ENCODE measurements at regions not wholly inside any gene's neighbourhood (a gene's known extent, or its start where the extent isn't known, plus 50 kb on each side); places are given as distances from the start of the nearest gene placed in this dataset.

GRCh38 chr2:181326661-181327060, 130.5 kb upstream of the ITGA4 start:
- in situ Hi-C loops (cut with HindIII; ENCODE audit: low sequenced_read_pairs), result no loop called here

- in situ Hi-C loops (cut with HindIII; ENCODE audit: low sequenced_read_pairs), result no loop called here
These were observed 126.9 kb upstream of the ITGA4 start for GRCh38 chr2:181330286-181330685.

DNA sequence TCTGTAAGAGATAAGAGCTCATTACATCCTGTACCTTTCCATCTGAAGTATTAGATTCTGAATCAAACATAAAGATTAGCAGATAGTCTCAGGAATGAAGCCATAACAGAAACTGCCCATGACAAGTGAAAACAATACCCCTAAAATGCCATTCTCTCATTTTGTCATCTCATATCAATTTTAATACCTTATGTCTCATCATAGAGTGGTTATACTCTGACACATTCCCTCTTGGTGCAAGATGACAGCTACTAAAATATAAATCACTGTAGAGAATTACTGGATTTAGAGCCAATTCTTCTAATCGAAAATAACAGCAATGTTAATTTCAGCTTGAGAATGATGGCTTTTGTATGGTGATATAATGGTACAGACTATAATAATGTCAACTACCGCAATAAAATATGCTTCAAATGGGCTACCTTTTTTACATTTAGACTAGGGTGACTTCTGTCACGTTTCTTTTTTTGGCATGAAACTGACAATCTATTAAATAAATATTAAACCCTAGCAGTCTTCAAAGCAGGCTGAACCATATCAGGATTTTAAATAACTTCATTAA, 125.1 kb upstream of the ITGA4 start:
- in situ Hi-C loops (cut with HindIII; ENCODE audit: low sequenced_read_pairs), result no loop called here

DNA sequence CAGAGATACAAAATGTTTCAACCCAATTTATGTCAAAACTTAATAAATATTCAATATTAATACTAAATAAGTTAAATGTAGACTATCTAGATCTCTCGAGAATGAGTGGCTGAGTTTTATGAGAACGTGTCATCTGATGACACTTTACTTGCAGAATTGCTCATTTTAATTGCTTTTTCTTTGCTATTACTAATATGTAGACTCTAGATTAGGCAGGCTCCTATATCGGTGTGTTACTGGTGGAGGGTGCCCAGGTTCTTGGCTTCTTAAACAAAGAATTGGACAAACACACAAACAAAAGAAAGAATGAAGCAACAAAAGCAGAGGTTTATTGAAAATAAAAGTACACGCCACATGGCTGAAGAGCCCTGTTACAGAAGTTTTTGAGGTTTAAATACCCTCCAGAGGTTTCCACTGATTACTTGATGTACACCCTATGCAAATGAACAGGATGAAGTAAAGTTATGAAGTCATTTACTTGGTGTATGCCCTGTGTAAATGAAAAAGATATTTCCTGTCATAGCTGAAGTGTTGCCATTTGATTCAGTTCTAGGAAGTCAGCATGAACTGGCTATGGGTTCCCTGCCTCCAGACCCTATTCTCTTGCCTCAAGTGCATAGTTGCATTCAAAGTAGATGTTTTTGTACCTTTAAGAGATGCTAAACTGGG, 122.9 kb upstream of the ITGA4 start:
- in situ Hi-C loops (cut with HindIII; ENCODE audit: low sequenced_read_pairs), result no loop called here

DNA sequence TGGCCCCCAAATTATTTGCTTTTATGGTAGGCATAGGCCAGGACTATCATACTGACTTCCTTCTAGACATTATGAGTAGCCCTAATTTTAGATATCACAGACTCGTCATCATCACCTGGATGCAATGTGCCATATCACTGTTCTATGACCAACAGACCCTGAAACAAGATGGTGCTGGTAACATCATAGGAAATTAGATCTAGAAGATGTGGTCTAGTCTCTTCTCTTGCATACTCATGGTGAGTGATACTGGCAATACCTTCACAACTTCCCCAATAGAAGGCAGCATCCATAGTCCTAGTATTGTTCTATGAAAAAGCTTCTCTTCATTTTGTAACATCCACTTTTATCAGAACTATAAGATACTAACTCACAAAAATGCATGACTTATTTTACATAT, 116.3 kb upstream of the ITGA4 start:
- in situ Hi-C loops (cut with HindIII; ENCODE audit: low sequenced_read_pairs), result no loop called here

GRCh38 chr2:181341855-181342600, 115.2 kb upstream of the ITGA4 start:
- in situ Hi-C loops (cut with HindIII; ENCODE audit: low sequenced_read_pairs), result no loop called here

- in situ Hi-C loops (cut with HindIII; ENCODE audit: low sequenced_read_pairs), result no loop called here
These were observed 108.9 kb upstream of the ITGA4 start for GRCh38 chr2:181348107-181348837.

DNA sequence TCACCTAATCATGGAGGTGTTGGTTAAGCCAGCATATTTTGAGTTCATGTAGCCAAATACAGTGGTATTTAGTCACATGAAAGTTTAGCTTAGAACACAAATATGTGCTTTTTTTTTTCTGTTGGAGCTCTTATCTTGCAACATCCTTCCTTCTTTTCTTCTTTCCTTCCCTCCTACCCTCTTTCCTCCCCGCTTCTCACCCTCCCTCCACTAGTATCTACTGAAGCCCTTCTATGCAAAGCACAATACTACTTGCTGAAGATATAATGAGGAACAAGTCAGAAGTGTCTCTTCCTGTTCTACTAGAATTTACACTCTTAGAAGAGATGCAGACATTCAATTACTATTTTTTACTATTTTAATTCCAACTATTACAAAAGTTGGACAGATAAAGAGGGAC, 105.0 kb upstream of the ITGA4 start:
- in situ Hi-C loops (cut with HindIII; ENCODE audit: low sequenced_read_pairs), result no loop called here

- in situ Hi-C loops (cut with HindIII; ENCODE audit: low sequenced_read_pairs), result no loop called here
These were observed 102.6 kb upstream of the ITGA4 start for GRCh38 chr2:181354626-181355025.

DNA sequence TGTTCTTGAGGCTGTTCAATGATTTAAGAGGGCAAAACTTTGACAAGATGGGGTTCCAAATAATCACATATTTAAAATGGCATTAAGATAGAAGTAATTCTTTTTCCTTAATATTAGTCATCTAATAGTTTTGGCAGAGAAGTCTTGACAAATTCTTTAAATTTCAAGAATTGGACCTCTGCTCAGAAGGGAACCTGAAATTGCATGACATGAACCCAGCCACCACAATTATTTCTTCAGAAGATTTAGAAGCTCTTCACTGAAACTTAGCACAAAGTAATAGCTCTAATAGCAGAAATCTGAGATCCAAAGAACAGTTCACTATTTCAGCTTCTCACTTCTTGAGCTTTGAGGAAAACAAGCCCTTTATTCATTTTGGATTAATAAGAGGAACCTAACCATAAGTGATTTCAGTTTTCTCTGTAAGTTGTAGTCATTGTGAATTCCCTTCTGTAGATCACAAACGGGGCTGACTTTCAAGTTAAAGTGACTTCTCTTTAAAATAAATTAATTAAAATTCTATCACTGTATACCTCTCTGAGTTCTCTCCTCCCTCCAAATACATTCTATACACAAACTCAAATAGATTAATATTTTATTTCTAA, 100.6 kb upstream of the ITGA4 start:
- in situ Hi-C loops (cut with HindIII; ENCODE audit: low sequenced_read_pairs), result no loop called here

GRCh38 chr2:181357979-181358378, 99.2 kb upstream of the ITGA4 start:
- in situ Hi-C loops (cut with HindIII; ENCODE audit: low sequenced_read_pairs), result no loop called here

DNA sequence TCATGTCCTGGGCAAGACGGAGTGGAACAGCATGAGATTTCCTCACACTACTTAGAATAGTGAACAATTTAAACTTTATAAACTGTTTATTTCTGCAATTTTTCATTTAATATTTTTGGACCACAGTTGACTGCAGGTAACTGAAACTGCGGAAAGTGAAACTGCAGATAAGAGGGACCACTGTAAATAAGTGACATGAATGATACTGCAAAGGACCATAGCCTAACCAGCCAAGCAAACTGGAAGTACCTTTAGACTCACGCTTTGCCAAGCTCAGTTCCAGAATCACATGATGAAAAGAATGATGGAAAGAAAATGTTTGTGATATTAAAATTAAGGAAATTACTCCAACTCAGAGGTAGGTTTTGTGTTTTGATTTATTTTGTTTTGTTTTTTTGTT, 94.6 kb upstream of the ITGA4 start:
- in situ Hi-C loops (cut with HindIII; ENCODE audit: low sequenced_read_pairs), result no loop called here

DNA sequence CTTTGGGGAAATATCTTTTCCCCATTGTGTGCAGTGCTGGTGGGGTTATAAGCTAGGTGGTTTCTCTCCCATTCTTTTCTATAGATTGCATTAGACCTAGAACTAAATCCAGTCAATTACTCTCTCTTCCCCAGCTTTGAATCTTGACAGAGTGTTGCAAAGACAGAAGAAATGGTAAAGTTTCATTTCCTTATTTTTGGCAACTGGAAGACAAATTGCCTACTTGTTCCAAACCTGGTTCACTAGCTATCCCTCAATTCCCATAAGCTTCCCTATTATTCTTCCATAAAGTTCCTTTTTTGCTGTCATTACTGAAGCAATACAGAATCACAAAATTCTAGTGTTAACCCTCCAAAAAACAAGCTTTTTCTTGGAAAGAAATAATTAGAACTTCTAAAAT, 94.0 kb upstream of the ITGA4 start:
- in situ Hi-C loops (cut with HindIII; ENCODE audit: low sequenced_read_pairs), result no loop called here

DNA sequence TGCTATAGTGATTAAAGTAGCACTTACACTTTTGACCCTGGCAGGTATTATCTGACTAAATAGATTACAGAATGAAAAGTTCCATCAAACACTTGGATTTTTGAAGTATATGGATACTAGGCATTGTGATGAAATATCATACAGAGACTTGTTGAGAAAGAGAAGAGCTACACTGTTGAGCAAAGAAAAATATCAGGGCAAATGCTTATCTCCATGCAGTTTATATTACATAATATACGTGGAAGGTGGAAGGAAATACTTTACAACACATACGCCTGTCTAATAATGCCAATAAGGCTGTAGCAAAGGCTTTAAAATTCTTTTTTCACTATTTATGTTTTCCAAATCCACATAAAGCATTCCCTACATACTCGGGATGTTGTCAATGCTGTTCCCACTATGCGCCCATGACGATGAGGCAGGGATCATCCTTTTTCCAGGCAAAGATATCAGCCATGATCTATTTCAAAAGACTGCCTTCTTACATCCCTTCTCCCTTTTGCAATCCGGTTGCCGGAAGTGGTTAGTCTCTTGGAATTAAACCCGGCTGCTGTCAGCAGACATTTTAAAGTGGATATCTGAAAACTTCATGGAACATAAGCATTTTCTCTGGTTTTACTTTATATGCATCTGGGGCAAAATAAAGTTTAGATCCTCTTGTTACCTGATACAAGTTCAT, 92.6 kb upstream of the ITGA4 start:
- in situ Hi-C loops (cut with HindIII; ENCODE audit: low sequenced_read_pairs), result no loop called here

DNA sequence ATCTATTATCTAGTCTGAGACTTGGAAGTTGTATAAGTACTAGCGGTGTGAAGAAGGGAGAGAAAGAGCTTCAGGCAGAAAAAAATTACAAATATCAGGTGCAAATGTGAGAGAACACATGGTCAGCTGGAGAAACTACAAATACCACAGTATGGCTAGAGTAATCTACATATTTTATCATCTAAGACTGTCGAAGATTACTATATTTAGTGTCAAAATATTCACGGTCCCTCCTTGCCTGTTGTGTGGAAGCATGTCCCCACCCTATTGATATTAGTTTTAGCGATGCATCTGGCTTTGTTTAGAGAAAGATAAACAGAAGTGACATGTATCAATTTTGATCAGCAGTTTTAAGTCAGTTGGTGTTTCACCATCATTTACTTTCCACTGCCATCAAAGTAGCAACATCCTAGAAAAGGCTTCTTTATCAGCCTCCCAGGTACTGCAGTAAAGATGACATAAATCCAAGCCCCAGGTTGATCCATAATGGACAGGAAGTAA, 90.5 kb upstream of the ITGA4 start:
- in situ Hi-C loops (cut with HindIII; ENCODE audit: low sequenced_read_pairs), result no loop called here

GRCh38 chr2:181367411-181367810, 89.8 kb upstream of the ITGA4 start:
- in situ Hi-C loops (cut with HindIII; ENCODE audit: low sequenced_read_pairs), result no loop called here

DNA sequence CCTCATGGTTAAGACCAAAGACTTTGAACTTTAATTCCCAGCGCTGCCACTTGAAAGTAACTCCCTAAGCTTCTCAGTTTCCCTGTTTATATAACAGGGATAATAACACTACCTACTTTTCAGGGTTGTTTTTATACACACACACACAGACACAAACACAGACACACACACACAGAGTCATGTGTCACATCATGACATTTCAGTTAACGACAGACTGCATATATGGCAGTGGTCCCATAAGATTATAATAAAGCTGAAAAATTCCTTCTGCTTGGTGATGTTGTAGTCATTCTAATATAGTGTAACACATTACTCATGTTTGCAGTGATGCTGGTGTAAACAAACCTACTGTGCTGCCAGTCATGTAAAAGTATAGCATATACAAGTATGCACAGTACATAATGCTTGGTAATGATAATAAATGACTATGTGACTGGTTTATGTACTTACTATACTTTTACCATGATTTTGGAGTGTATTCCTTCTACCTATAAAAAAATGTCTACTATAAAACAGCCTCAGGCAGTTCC, 89.2 kb upstream of the ITGA4 start:
- in situ Hi-C loops (cut with HindIII; ENCODE audit: low sequenced_read_pairs), result no loop called here

DNA sequence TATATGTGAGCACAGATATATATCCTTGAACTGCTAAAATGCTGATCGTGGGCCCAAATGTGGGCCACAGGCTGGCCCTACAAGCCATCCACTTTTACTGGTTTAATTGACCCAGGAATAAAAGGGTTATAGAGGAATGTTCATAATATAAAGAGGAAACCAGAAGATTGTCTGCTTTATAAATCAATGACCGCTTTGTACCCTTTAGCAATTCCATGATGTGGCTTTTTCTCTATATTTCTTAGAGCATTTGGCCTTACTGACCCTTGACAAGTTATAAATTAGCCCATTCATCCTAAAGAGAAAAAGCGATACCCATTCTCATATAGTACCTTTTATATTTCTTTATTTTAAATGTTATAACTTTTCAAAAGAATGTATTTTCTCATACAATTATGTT, 87.1 kb upstream of the ITGA4 start:
- in situ Hi-C loops (cut with HindIII; ENCODE audit: low sequenced_read_pairs), result no loop called here

DNA sequence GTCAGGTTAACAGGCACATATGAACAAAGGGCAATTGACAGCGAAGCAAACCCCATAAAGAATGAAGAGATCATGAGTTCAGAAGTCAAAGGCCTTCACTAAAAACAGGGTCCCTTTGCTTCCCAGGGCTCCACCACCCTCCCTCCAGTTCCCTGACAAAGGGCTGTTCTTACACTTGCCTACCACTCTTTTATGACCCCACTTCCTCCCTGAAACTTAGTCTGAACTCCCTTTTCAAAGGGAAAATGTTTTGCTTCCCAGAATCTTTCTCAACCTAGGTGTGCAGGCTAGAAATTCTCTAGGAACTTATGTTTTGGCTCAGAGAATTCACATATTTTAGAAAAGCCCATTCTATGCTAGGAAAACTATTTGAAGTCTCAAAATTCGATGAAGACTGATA, 86.0 kb upstream of the ITGA4 start:
- in situ Hi-C loops (cut with HindIII; ENCODE audit: low sequenced_read_pairs), result no loop called here
